K562 (cell line): ENCODE measurements at regions not wholly inside any gene's neighbourhood (a gene's known extent, or its start where the extent isn't known, plus 50 kb on each side); places are given as distances from the start of the nearest gene placed in this dataset.
A peak's percentile ranks its signal among the peaks of the same experiment; 100 is the strongest.

Experiments
- ATAC-seq: fragments of 200-7000 bp; cut with Tn5 transposase; 3 replicates; pipeline ENCODE4 v1.9.1; 2020; ENCODE audit warnings: moderate library complexity
- BruUV-seq: library from RNA; stranded (reverse); fragments of 400-500 nt; replicated peaks from 2 replicates; lab custom pipeline; 2021; lab: Mats Ljungman, UMichigan
- CTCF ChIA-PET: fragments of 300-600 bp; formaldehyde crosslinking; extraction: SDS; loops from one replicate; lab custom pipeline; 2021; ENCODE audit warnings: low intra/inter-chr PET ratio; lab: Yijun Ruan, JAX
- POLR2A ChIA-PET: fragments of 300-600, 350-650 bp; sonication (Branson Sonifier 250); formaldehyde crosslinking; extraction: SDS; loops from one replicate; lab custom pipeline; 2021; ENCODE audit warnings: antibody characterized with exemption, inconsistent platforms; lab: Yijun Ruan, JAX
- DNase-seq, 4 experiments: peaks; one replicate each; pipeline versions ENCODE4 v3.0.0 to v3.0.0-alpha.2; 2011 to 2018; ENCODE audit warnings: low spot score in 3 of 4, mixed read lengths in 3 of 4; ENCODE audit errors: extremely low read depth in 1 of 4
- FAIRE-seq: peaks from 2 replicates; lab custom pipeline; 2011; peaks lifted over from hg19 to GRCh38; lab: Jason Lieb, UNC
- H2AFZ ChIP-seq: 2 replicates; pipeline ENCODE4 v1.6.0; 2011; ENCODE audit warnings: low read depth, low read length, control low read depth, inconsistent platforms
- H3K27ac ChIP-seq: fragments of 200-600 bp; 3 replicates; pipeline ENCODE4 v1.8.0; 2011; ENCODE audit warnings: low read depth, mild to moderate bottlenecking, control low read depth, inconsistent platforms, low read length, moderate library complexity, mixed read lengths; ENCODE audit errors: extremely low read depth
- H3K27me3 ChIP-seq, 2 experiments: fragments of 300-600 bp in 1 of 2; 2 replicates in 1 of 2; 3 replicates in 1 of 2; pipeline versions ENCODE4 v1.6.0 to v1.8.0; 2011; ENCODE audit warnings: inconsistent platforms in 2 of 2, low read length in 2 of 2, mild to moderate bottlenecking in 1 of 2, mixed read lengths in 1 of 2, moderate library complexity in 1 of 2; ENCODE audit not compliant: control insufficient read depth in 2 of 2, insufficient read depth in 2 of 2
- H3K36me3 ChIP-seq: fragments of 300-600 bp; 3 replicates; pipeline ENCODE4 v1.8.0; 2011; ENCODE audit warnings: mild to moderate bottlenecking, low read length, inconsistent platforms; ENCODE audit not compliant: control insufficient read depth, insufficient read depth
- H3K4me1 ChIP-seq, 2 experiments: fragments of 200-600 bp in 1 of 2; replicated peaks in 1 of 2; 2 replicates in 1 of 2; 3 replicates in 1 of 2; pipeline versions ENCODE4 v1.5.1 to v1.8.0; 2011; ENCODE audit warnings: inconsistent platforms in 2 of 2, low read length in 2 of 2, mild to moderate bottlenecking in 1 of 2, mixed read lengths in 1 of 2, moderate library complexity in 1 of 2; ENCODE audit not compliant: control insufficient read depth in 2 of 2, insufficient read depth in 2 of 2
- H3K4me2 ChIP-seq: 2 replicates; pipeline ENCODE4 v1.6.1; 2011; ENCODE audit warnings: low read length, control low read depth, inconsistent platforms, mixed read lengths; ENCODE audit not compliant: insufficient read depth
- H3K4me3 ChIP-seq: fragments of 200-600 bp; sonication (generic), shearing (Covaris generic); 2 replicates; pipeline ENCODE4 v1.5.1; 2016; ENCODE audit warnings: control low read depth, inconsistent platforms
- H3K79me2 ChIP-seq: fragments of 200-600 bp; 3 replicates; pipeline ENCODE4 v1.8.0; 2011; ENCODE audit warnings: low read length, inconsistent platforms; ENCODE audit not compliant: control insufficient read depth, insufficient read depth
- H3K9ac ChIP-seq, 2 experiments: 2 replicates each; pipeline versions ENCODE4 v1.6.0 to v1.6.1; 2011; ENCODE audit warnings: low read depth in 2 of 2, low read length in 2 of 2, control low read depth in 1 of 2, inconsistent platforms in 1 of 2, mild to moderate bottlenecking in 1 of 2, mixed read lengths in 1 of 2; ENCODE audit not compliant: insufficient read depth in 1 of 2
- H3K9me1 ChIP-seq: one replicate; pipeline ENCODE4 v1.6.0; 2011; ENCODE audit warnings: inconsistent platforms, mild to moderate bottlenecking, low read length, moderate library complexity; ENCODE audit not compliant: control insufficient read depth, insufficient read depth
- H3K9me3 ChIP-seq: replicated peaks from 2 replicates; pipeline ENCODE4 v1.5.1; 2011; ENCODE audit warnings: low read depth, low read length, inconsistent platforms; ENCODE audit not compliant: control insufficient read depth, insufficient read depth
- H4K20me1 ChIP-seq: replicated peaks from 2 replicates; pipeline ENCODE4 v1.6.1; 2011; ENCODE audit warnings: low read length, inconsistent platforms, mixed read lengths; ENCODE audit not compliant: control insufficient read depth, insufficient read depth
- C11orf30 ChIP-seq: fragments of 450-650 bp; IDR thresholded peaks from 2 replicates; pipeline ENCODE4 v1.6.1; 2016; ENCODE audit warnings: low read depth, mild to moderate bottlenecking
- HMG20B ChIP-seq: fragments of 250-450 bp; sonication (Bioruptor Pico); IDR thresholded peaks from 2 replicates; pipeline ENCODE4 v1.5.0; 2021; ENCODE audit warnings: mild to moderate bottlenecking
- MAFF ChIP-seq: IDR thresholded peaks from 2 replicates; pipeline ENCODE4 v1.6.1; 2012; ENCODE audit warnings: low read length, improper control_type of control experiment
- MAFG ChIP-seq: fragments of 450-650 bp; conservative IDR thresholded peaks from 2 replicates; pipeline ENCODE4 v1.6.1; 2016; ENCODE audit warnings: missing genetic modification characterization, missing compliant biosample characterization
- MAFK ChIP-seq: IDR thresholded peaks from 2 replicates; pipeline ENCODE4 v1.6.1; 2011; ENCODE audit warnings: low read length, improper control_type of control experiment
- NR3C1 ChIP-seq: sonication (generic); formaldehyde crosslinking; IDR thresholded peaks from 2 replicates; pipeline ENCODE4 v1.8.1; 2022; ENCODE audit warnings: missing genetic modification reagents
- PML ChIP-seq: IDR thresholded peaks from 2 replicates; pipeline ENCODE4 v1.6.1; 2012; ENCODE audit warnings: low read length, inconsistent platforms
- XRCC3 ChIP-seq: fragments of 450-650 bp; IDR thresholded peaks from 2 replicates; pipeline ENCODE4 v1.6.1; 2017; ENCODE audit warnings: mild to moderate bottlenecking, moderate library complexity
- ZNF316 ChIP-seq: fragments of 450-650 bp; IDR thresholded peaks from 2 replicates; pipeline ENCODE4 v1.6.1; 2016
- WGBS: fragments of 100-300 bp; shearing (Covaris generic); methylation state at CpG from one replicate; pipeline ENCODE4 v1.1.6; 2016; ENCODE audit warnings: low coverage, mixed read lengths; ENCODE audit not compliant: insufficient coverage; ENCODE audit errors: missing lambda C conversion rate; 5-methylcytosine and 5-hydroxymethylcytosine counted together
- in situ Hi-C: fragments of 300-500 bp; cut with MboI; formaldehyde crosslinking; loops from 4 replicates; pipeline ENCODE4 v1.15.0; 2018; ENCODE audit warnings: inconsistent platforms, mixed read lengths
- intact Hi-C: fragments of 100-400 bp; cut with micrococcal nuclease; formaldehyde crosslinking; loops from 2 replicates; pipeline ENCODE4 v1.14.2; 2022

- Histone ChIP-seq H3K27ac (no peak overlapping the region), H2AFZ (no peak overlapping the region), H3K4me1 (no peaks in the 10 kb centered on the region), H3K9me1 (no peaks in the 10 kb centered on the region), H3K79me2 (no peaks in the 10 kb centered on the region), H3K9me3 (no peaks in the 10 kb centered on the region), H3K36me3 (no peaks in the 10 kb centered on the region), H3K4me3 (no peak overlapping the region), H3K27me3 (no peaks in the 10 kb centered on the region), H4K20me1 (no peaks in the 10 kb centered on the region), H3K9ac (no peak overlapping the region), H3K4me2 (no peak overlapping the region)
- FAIRE-seq (no peak), ATAC-seq (no peak), DNase-seq (no peak)
- in situ Hi-C loops (no loop called here), intact Hi-C loops (no loop called here)
- WGBS, result 0% methylated on average over 3 of the region's 3 CpGs
- POLR2A ChIA-PET, result no interaction called here
- TF ChIP-seq MAFG (tag) (peak; percentile 53), HMG20B (CRISPR knock-in tag) (no peak), C11orf30 (peak; percentile 43; the same call in 1 of the 2 replicates), XRCC3 (no peak), ZNF316 (peak; percentile 85), MAFF (peak; percentile 74), PML (no peak), MAFK (peak; percentile 77)
- CTCF ChIA-PET, result no interaction called here
- BruUV-seq, result no TSS peak
These were observed 2008.5 kb upstream of the WWC1 start for GRCh38 chr5:166282939-166283338.

GRCh38 chr5:166285361-166285760, 2006.1 kb upstream of the WWC1 start:
- no peaks in the 10 kb centered on the region for H3K4me1 ChIP-seq
- no peaks in the 10 kb centered on the region for H3K79me2 ChIP-seq
- no peaks in the 10 kb centered on the region for H3K9me3 ChIP-seq
- POLR2A ChIA-PET, result no interaction called here
- no peak overlapping the region for H3K9ac ChIP-seq
- H4K20me1 ChIP-seq, result no peaks in the 10 kb centered on the region
- H3K27me3 ChIP-seq, result no peaks in the 10 kb centered on the region
- intact Hi-C loops (no loop called here), in situ Hi-C loops (no loop called here)
- H3K36me3 ChIP-seq, result no peaks in the 10 kb centered on the region
- no peak for DNase-seq
- no peak overlapping the region for H2AFZ ChIP-seq
- no peak for FAIRE-seq
- CTCF ChIA-PET, result no interaction called here
- H3K27ac ChIP-seq, result no peak overlapping the region
- BruUV-seq, result no TSS peak
- no peak overlapping the region for H3K4me2 ChIP-seq
- no peak for ATAC-seq
- H3K9me1 ChIP-seq, result no peaks in the 10 kb centered on the region
- 0% methylated on average over 2 of the region's 2 CpGs for WGBS
- no peak overlapping the region for H3K4me3 ChIP-seq
- no peak for TF ChIP-seq NR3C1 (CRISPR knock-in tag)
